HEK293 (cell line): ENCODE measurements at regions not wholly inside any gene's neighbourhood (a gene's known extent, or its start where the extent isn't known, plus 50 kb on each side); places are given as distances from the start of the nearest gene placed in this dataset.

Experiments used
- CTCF ChIA-PET: fragments of 350-600 bp; formaldehyde crosslinking; extraction: SDS; loops from one replicate; lab custom pipeline; 2021; ENCODE audit warnings: antibody characterized with exemption; lab: Yijun Ruan, JAX
- POLR2A ChIA-PET: fragments of 300-600 bp; formaldehyde crosslinking; extraction: SDS; loops from one replicate; lab custom pipeline; 2020; ENCODE audit warnings: antibody characterized with exemption, inconsistent platforms; lab: Yijun Ruan, JAX
- H3K27ac ChIP-seq: fragments of 200-500 bp; sonication (Bioruptor generic); 2 replicates; pipeline ENCODE4 v1.5.1; 2014; ENCODE audit warnings: low read depth, low read length, control low read depth, inconsistent platforms; ENCODE audit errors: extremely low read depth
- H3K36me3 ChIP-seq, 2 experiments: fragments of 200-500 bp in 1 of 2; sonication (Bioruptor generic) in 1 of 2; 1 replicate in 1 of 2; 2 replicates in 1 of 2; pipeline ENCODE4 v1.5.1; 2014 to 2017; ENCODE audit warnings: inconsistent platforms in 2 of 2, low read length in 2 of 2; ENCODE audit not compliant: control insufficient read depth in 2 of 2, insufficient read depth in 1 of 2
- H3K4me1 ChIP-seq: fragments of 200-500 bp; sonication (Bioruptor generic); 2 replicates; pipeline ENCODE4 v1.5.1; 2014; ENCODE audit warnings: mild to moderate bottlenecking, low read length, inconsistent platforms; ENCODE audit not compliant: control insufficient read depth, insufficient read depth
- H3K4me3 ChIP-seq: 2 replicates; pipeline ENCODE4 v1.5.1; 2011; ENCODE audit warnings: low read depth, mild to moderate bottlenecking, control low read depth, low read length, moderate library complexity
- H3K9me3 ChIP-seq: fragments of 200-500 bp; sonication (Bioruptor generic); 2 replicates; pipeline ENCODE4 v1.5.1; 2014; ENCODE audit warnings: low read depth, low read length, inconsistent platforms; ENCODE audit not compliant: control insufficient read depth, insufficient read depth
- ATF2 ChIP-seq: fragments of 450-650 bp; formaldehyde crosslinking; IDR thresholded peaks from 2 replicates; pipeline ENCODE4 v1.5.1; 2016; ENCODE audit warnings: missing biosample characterization, missing genetic modification characterization, low read depth
- GLIS2 ChIP-seq: fragments of 450-650 bp; formaldehyde crosslinking; IDR thresholded peaks from 2 replicates; pipeline ENCODE4 v1.5.1; 2016; ENCODE audit warnings: missing biosample characterization, missing genetic modification characterization
- KLF7 ChIP-seq: fragments of 450-650 bp; formaldehyde crosslinking; IDR thresholded peaks from 2 replicates; pipeline ENCODE4 v1.5.1; 2016; ENCODE audit warnings: missing biosample characterization, missing genetic modification characterization, borderline replicate concordance
- PATZ1 ChIP-seq: fragments of 450-650 bp; formaldehyde crosslinking; IDR thresholded peaks from 2 replicates; pipeline ENCODE4 v1.5.1; 2016; ENCODE audit warnings: missing biosample characterization, missing genetic modification characterization
- PBX3 ChIP-seq: sonication (generic); formaldehyde crosslinking; IDR thresholded peaks from 2 replicates; pipeline ENCODE4 v1.8.1; 2022; ENCODE audit warnings: mild to moderate bottlenecking, moderate library complexity, missing genetic modification reagents
- PRDM10 ChIP-seq: fragments of 450-650 bp; formaldehyde crosslinking; IDR thresholded peaks from 2 replicates; pipeline ENCODE4 v1.5.1; 2016; ENCODE audit warnings: missing biosample characterization, missing genetic modification characterization
- ZBTB17 ChIP-seq: fragments of 450-650 bp; formaldehyde crosslinking; IDR thresholded peaks from 2 replicates; pipeline ENCODE4 v1.5.1; 2016; ENCODE audit warnings: missing biosample characterization, missing genetic modification characterization
- ZNF132 ChIP-seq: fragments of 450-650 bp; formaldehyde crosslinking; IDR thresholded peaks from 2 replicates; pipeline ENCODE4 v1.5.1; 2017; ENCODE audit warnings: missing biosample characterization, missing genetic modification characterization, borderline replicate concordance
- ZNF148 ChIP-seq: fragments of 450-650 bp; formaldehyde crosslinking; IDR thresholded peaks from 2 replicates; pipeline ENCODE4 v1.5.0; 2017; ENCODE audit warnings: missing biosample characterization, missing genetic modification characterization, borderline replicate concordance
- ZNF24 ChIP-seq: fragments of 450-650 bp; formaldehyde crosslinking; IDR thresholded peaks from 2 replicates; pipeline ENCODE4 v1.5.1; 2016; ENCODE audit warnings: missing biosample characterization, missing genetic modification characterization
- ZNF302 ChIP-seq: fragments of 450-650 bp; formaldehyde crosslinking; IDR thresholded peaks from 2 replicates; pipeline ENCODE4 v1.5.1; 2016; ENCODE audit warnings: missing biosample characterization, missing genetic modification characterization, low read depth
- ZNF354C ChIP-seq: fragments of 450-650 bp; formaldehyde crosslinking; IDR thresholded peaks from 2 replicates; pipeline ENCODE4 v1.5.1; 2016; ENCODE audit warnings: missing biosample characterization, missing genetic modification characterization, low read depth, borderline replicate concordance
- ZNF426 ChIP-seq: fragments of 450-650 bp; formaldehyde crosslinking; IDR thresholded peaks from 2 replicates; pipeline ENCODE4 v1.5.1; 2017; ENCODE audit warnings: missing biosample characterization, missing genetic modification characterization, mild to moderate bottlenecking, inconsistent platforms, moderate library complexity
- ZNF433 ChIP-seq: fragments of 450-650 bp; formaldehyde crosslinking; IDR thresholded peaks from 2 replicates; pipeline ENCODE4 v1.5.1; 2016; ENCODE audit warnings: missing biosample characterization, missing genetic modification characterization, low read depth
- ZNF585B ChIP-seq: fragments of 450-650 bp; formaldehyde crosslinking; IDR thresholded peaks from 2 replicates; pipeline ENCODE4 v1.5.1; 2016; ENCODE audit warnings: missing biosample characterization, missing genetic modification characterization
- ZNF600 ChIP-seq: fragments of 450-650 bp; formaldehyde crosslinking; IDR thresholded peaks from 2 replicates; pipeline ENCODE4 v1.5.1; 2016; ENCODE audit warnings: missing biosample characterization, missing genetic modification characterization
- ZNF76 ChIP-seq: fragments of 450-650 bp; formaldehyde crosslinking; IDR thresholded peaks from 2 replicates; pipeline ENCODE4; 2016; ENCODE audit warnings: low read depth, missing biosample characterization, missing genetic modification characterization, borderline replicate concordance

GRCh38 chr14:89029961-89030694, 205.7 kb downstream of the TTC8 start:
- Histone ChIP-seq H3K4me1 (no peaks in the 10 kb centered on the region), H3K27ac (no peak overlapping the region), H3K4me3 (no peak overlapping the region), H3K36me3 (no peaks in the 10 kb centered on the region), H3K9me3 (no peaks in the 10 kb centered on the region)
- TF ChIP-seq ZBTB17 (tag by site-specific recombination) (no peak), ZNF600 (tag by site-specific recombination) (no peak), ZNF433 (tag by site-specific recombination) (no peak), ATF2 (no peak)
- CTCF ChIA-PET = interaction anchor here (0.5 to 0.7 kb wide), 2 partner anchors 216 to 882 kb away, joined by 3 read pairs; no protein-coding TSS in a partner anchor
- POLR2A ChIA-PET = interaction anchor here (0.6 kb wide), 1 partner anchor 1235 kb away, joined by 3 read pairs; no protein-coding TSS in a partner anchor

GRCh38 chr14:89030921-89031320, 206.5 kb downstream of the TTC8 start:
- no peak overlapping the region for H3K27ac ChIP-seq
- ChIA-PET POLR2A (no interaction called here), CTCF (no interaction called here)
- H3K4me3 ChIP-seq = no peak overlapping the region
- no peak for TF ChIP-seq ZNF24 (tag by site-specific recombination)
- no peak for TF ChIP-seq ZNF302 (tag by site-specific recombination)
- no peak for TF ChIP-seq PATZ1 (tag by site-specific recombination)
- H3K4me1 ChIP-seq = no peaks in the 10 kb centered on the region
- H3K9me3 ChIP-seq = no peaks in the 10 kb centered on the region
- H3K36me3 ChIP-seq = no peaks in the 10 kb centered on the region

GRCh38 chr14:89032086-89032649, 207.7 kb downstream of the TTC8 start:
- Histone ChIP-seq H3K36me3 (no peaks in the 10 kb centered on the region), H3K27ac (no peak overlapping the region), H3K9me3 (no peaks in the 10 kb centered on the region), H3K4me1 (no peaks in the 10 kb centered on the region), H3K4me3 (no peak overlapping the region)
- ChIA-PET POLR2A (no interaction called here), CTCF (interaction anchor here (0.7 kb wide), 1 partner anchor 904 kb away, joined by 3 read pairs; no protein-coding TSS in a partner anchor)
- TF ChIP-seq ZNF585B (tag by site-specific recombination) (no peak), PBX3 (CRISPR knock-in tag) (no peak), ZNF354C (tag by site-specific recombination) (no peak), ZNF148 (no peak), ZNF132 (tag by site-specific recombination) (no peak), ZNF426 (no peak), KLF7 (tag by site-specific recombination) (no peak), PRDM10 (tag by site-specific recombination) (no peak), ZNF76 (tag by site-specific recombination) (no peak), GLIS2 (no peak)
